ENCODE measurements at regions not wholly inside any gene's neighbourhood (a gene's known extent, or its start where the extent isn't known, plus 50 kb on each side); places are given as distances from the start of the nearest gene placed in this dataset.

DNA sequence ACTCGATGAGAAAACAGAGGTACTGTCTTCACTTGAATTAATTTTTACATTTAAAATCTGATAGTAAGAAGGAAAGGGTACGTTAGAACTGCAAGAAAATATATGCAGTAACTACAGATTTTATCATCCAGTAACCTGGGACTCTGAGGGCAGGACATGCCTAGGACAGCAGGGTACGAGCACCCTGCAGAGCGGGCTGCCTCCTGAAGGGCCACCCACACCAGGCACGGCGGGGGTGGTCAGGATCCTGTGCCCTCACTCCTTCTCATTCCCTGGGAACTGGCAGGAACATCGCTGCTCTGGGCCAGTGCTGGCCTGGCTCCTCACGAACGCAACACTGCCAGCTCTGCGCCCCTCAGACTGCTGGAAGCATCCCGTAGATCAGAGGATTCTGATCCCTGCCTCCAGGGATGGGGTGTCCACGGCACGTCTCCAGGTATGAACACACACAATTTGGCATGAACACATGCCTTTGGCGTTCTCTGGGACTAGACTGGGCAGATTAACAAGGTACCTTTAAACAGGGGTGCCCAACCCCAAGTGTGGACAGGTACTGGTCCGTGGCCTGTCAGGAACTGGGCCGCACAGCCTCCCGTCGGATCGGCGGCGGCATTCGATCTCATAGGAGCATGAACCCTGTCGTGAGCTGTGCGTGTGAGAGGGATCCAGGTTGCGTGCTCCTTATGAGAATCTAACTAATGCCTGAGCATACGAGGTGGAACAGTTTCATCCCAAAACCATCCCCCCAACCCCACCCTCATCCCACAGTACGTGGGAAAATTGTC is 99.3 kb upstream of the FAM20C start:
- TF ChIP-seq ARNTL (CRISPR knock-in tag; IDR thresholded peaks at IDR 0.05; ENCODE audit: borderline replicate concordance, low read depth) (no peak), ZFP30 (CRISPR knock-in tag; IDR thresholded peaks at IDR 0.05) (no peak), TCF4 (CRISPR knock-in tag; IDR thresholded peaks at IDR 0.05; ENCODE audit: borderline replicate concordance) (no peak), ZFP3 (CRISPR knock-in tag; IDR thresholded peaks at IDR 0.05) (no peak), ZNF565 (CRISPR knock-in tag; conservative IDR thresholded peaks at IDR 0.05; ENCODE audit: low read depth) (no peak)
